CD14-positive monocyte (primary cell): ENCODE measurements at regions not wholly inside any gene's neighbourhood (a gene's known extent, or its start where the extent isn't known, plus 50 kb on each side); places are given as distances from the start of the nearest gene placed in this dataset.

ENCODE experiments used
- DNase-seq, 3 donors: peaks; one replicate each; pipeline ENCODE4 v3.0.0-alpha.2; 2011 to 2022
- H2AFZ ChIP-seq: 2 replicates; pipeline ENCODE4 v1.6.0; 2012; ENCODE audit warnings: mild to moderate bottlenecking, low read depth, low read length, inconsistent platforms; ENCODE audit not compliant: insufficient read depth, poor library complexity, severe bottlenecking
- H3K27ac ChIP-seq, 2 donors: 1 replicate in 1 of 2; 2 replicates in 1 of 2; pipeline ENCODE4 v1.5.1; 2012 to 2013; ENCODE audit warnings: low read length in 2 of 2, control low read depth in 1 of 2, inconsistent platforms in 1 of 2, low read depth in 1 of 2, mild to moderate bottlenecking in 1 of 2
- H3K27me3 ChIP-seq, 2 donors: one replicate each; pipeline versions ENCODE4 v1.6.0 to v1.6.1; 2011 to 2013; ENCODE audit warnings: low read length in 2 of 2; ENCODE audit not compliant: control insufficient read depth in 2 of 2, insufficient read depth in 2 of 2
- H3K36me3 ChIP-seq, 2 donors: replicated peaks in 1 of 2; 1 replicate in 1 of 2; 2 replicates in 1 of 2; pipeline versions ENCODE4 v1.5.1 to v1.6.1; 2012 to 2013; ENCODE audit warnings: low read length in 2 of 2, control low read depth in 1 of 2, inconsistent platforms in 1 of 2, mild to moderate bottlenecking in 1 of 2; ENCODE audit not compliant: insufficient read depth in 2 of 2, control insufficient read depth in 1 of 2
- H3K4me1 ChIP-seq, 2 donors: 1 replicate in 1 of 2; 2 replicates in 1 of 2; pipeline versions ENCODE4 v1.5.1 to v1.6.1; 2012 to 2013; ENCODE audit warnings: low read length in 2 of 2, control low read depth in 1 of 2, inconsistent platforms in 1 of 2, mild to moderate bottlenecking in 1 of 2, moderate library complexity in 1 of 2; ENCODE audit not compliant: insufficient read depth in 2 of 2, control insufficient read depth in 1 of 2
- H3K4me2 ChIP-seq: replicated peaks from 2 replicates; pipeline ENCODE3; 2012; ENCODE audit warnings: low read length, moderate library complexity, mild to moderate bottlenecking; ENCODE audit not compliant: poor library complexity, severe bottlenecking; ENCODE audit errors: extremely low read depth
- H3K4me3 ChIP-seq, 3 experiments: fragments of 200-600 bp in 1 of 3; sonication (generic) in 1 of 3; replicated peaks in 1 of 3; 1 replicate in 2 of 3; 2 replicates in 1 of 3; pipeline ENCODE4 v1.5.1; 2011 to 2013; ENCODE audit warnings: low read length in 3 of 3, mild to moderate bottlenecking in 3 of 3, control low read depth in 2 of 3, low read depth in 2 of 3, inconsistent platforms in 1 of 3, moderate library complexity in 1 of 3
- H3K79me2 ChIP-seq: 2 replicates; pipeline ENCODE4 v1.6.0; 2012; ENCODE audit warnings: mild to moderate bottlenecking, control low read depth, inconsistent platforms, low read length, moderate library complexity; ENCODE audit not compliant: insufficient read depth
- H3K9ac ChIP-seq: 2 replicates; pipeline ENCODE4 v1.6.0; 2017; ENCODE audit warnings: low read length, mild to moderate bottlenecking; ENCODE audit not compliant: insufficient read depth, poor library complexity, severe bottlenecking
- H3K9me3 ChIP-seq, 2 donors: replicated peaks in 1 of 2; 1 replicate in 1 of 2; 2 replicates in 1 of 2; pipeline versions ENCODE4 v1.5.1 to v1.6.1; 2012 to 2013; ENCODE audit warnings: low read length in 2 of 2, control low read depth in 1 of 2; ENCODE audit not compliant: control insufficient read depth in 1 of 2, insufficient read depth in 1 of 2
- H4K20me1 ChIP-seq: 2 replicates; pipeline ENCODE4 v1.6.0; 2012; ENCODE audit warnings: mild to moderate bottlenecking, low read length, control low read depth, moderate library complexity; ENCODE audit not compliant: insufficient read depth
- H3K27ac Mint-ChIP-seq, 7 donors: one replicate each; pipeline ENCODE4 v1.8.0; 2020; ENCODE audit warnings: mild to moderate bottlenecking in 7 of 7, mixed read lengths in 7 of 7, moderate library complexity in 6 of 7, inconsistent platforms in 2 of 7
- H3K27me3 Mint-ChIP-seq, 3 donors: one replicate each; pipeline ENCODE4 v1.8.0; 2021 to 2022; ENCODE audit warnings: low read depth in 3 of 3, mild to moderate bottlenecking in 3 of 3, mixed read lengths in 3 of 3, moderate library complexity in 3 of 3, inconsistent platforms in 1 of 3
- H3K36me3 Mint-ChIP-seq, 2 donors: one replicate each; pipeline ENCODE4 v1.8.0; 2020; ENCODE audit warnings: mixed read lengths in 2 of 2, inconsistent platforms in 1 of 2, mild to moderate bottlenecking in 1 of 2
- H3K4me1 Mint-ChIP-seq: one replicate; pipeline ENCODE4 v1.8.0; 2020; ENCODE audit warnings: mild to moderate bottlenecking, mixed read lengths
- H3K4me3 Mint-ChIP-seq, 2 donors: one replicate each; pipeline ENCODE4 v1.8.0; 2020; ENCODE audit warnings: mild to moderate bottlenecking in 2 of 2, mixed read lengths in 2 of 2, moderate library complexity in 1 of 2
- H3K9me3 Mint-ChIP-seq, 7 donors: one replicate each; pipeline ENCODE4 v1.8.0; 2020 to 2022; ENCODE audit warnings: mixed read lengths in 7 of 7, mild to moderate bottlenecking in 6 of 7, moderate library complexity in 6 of 7, inconsistent platforms in 2 of 7
- CTCF ChIP-seq: fragments of 200-600 bp; IDR thresholded peaks from one replicate; pipeline ENCODE4 v1.8.0; 2022; ENCODE audit warnings: antibody characterized with exemption, mild to moderate bottlenecking
- WGBS: methylation state at CpG from one replicate; pipeline ENCODE4 v1.1.5; 2013; ENCODE audit warnings: missing lambda C conversion rate; ENCODE audit not compliant: insufficient coverage; 5-methylcytosine and 5-hydroxymethylcytosine counted together
- intact Hi-C, 2 donors: fragments of 100-400 bp; cut with micrococcal nuclease; formaldehyde crosslinking; loops; one replicate each; pipeline versions ENCODE4 v1.15.0 to v1.15.1; 2023

- no CpG with 5 or more reads among the region's 6 CpGs for WGBS
- no peaks in the 10 kb centered on the region for H3K27me3 ChIP-seq
- H3K4me1 ChIP-seq = no peaks in the 10 kb centered on the region
- no peak overlapping the region for H3K4me2 ChIP-seq
- Mint-ChIP-seq H3K27me3 (peaks cover 0 to 4% (median 0%) of the 10 kb centered on the region in 3 donors), H3K36me3 (no peaks in the 10 kb centered on the region), H3K27ac (no peak overlapping the region), H3K4me3 (no peak overlapping the region), H3K4me1 (no peaks in the 10 kb centered on the region), H3K9me3 (peaks cover 0 to 12% (median 3%) of the 10 kb centered on the region in 7 donors)
- H3K36me3 ChIP-seq = no peaks in the 10 kb centered on the region
- no peak overlapping the region for H3K4me3 ChIP-seq
- H3K27ac ChIP-seq = no peak overlapping the region
- no peaks in the 10 kb centered on the region for H4K20me1 ChIP-seq
- DNase-seq = no peak
- no peaks in the 10 kb centered on the region for H3K79me2 ChIP-seq
- peaks cover 0 to 3% of the 10 kb centered on the region in 2 donors for H3K9me3 ChIP-seq
- no peak for TF ChIP-seq CTCF
- H3K9ac ChIP-seq = no peak overlapping the region
- H2AFZ ChIP-seq = no peak overlapping the region
- intact Hi-C loops = no loop called here
These were observed 271.4 kb downstream of the ENC1 start for GRCh38 chr5:74369173-74369572.

- Histone ChIP-seq H2AFZ (no peak overlapping the region), H3K79me2 (no peaks in the 10 kb centered on the region), H3K4me1 (no peaks in the 10 kb centered on the region), H3K4me3 (no peak overlapping the region), H3K27ac (no peak overlapping the region), H3K27me3 (no peaks in the 10 kb centered on the region), H3K9ac (no peak overlapping the region), H4K20me1 (no peaks in the 10 kb centered on the region), H3K36me3 (no peaks in the 10 kb centered on the region), H3K9me3 (peaks cover 0 to 3% of the 10 kb centered on the region in 2 donors), H3K4me2 (no peak overlapping the region)
- Mint-ChIP-seq H3K36me3 (no peaks in the 10 kb centered on the region), H3K9me3 (peaks cover 0 to 12% (median 3%) of the 10 kb centered on the region in 7 donors), H3K27ac (peak overlapping the region in 1 of 7 donors; percentile 3), H3K27me3 (peaks cover under 1 to 6% (median 1%) of the 10 kb centered on the region in 3 donors), H3K4me3 (no peak overlapping the region), H3K4me1 (peaks cover under 1% of the 10 kb centered on the region)
- no peak for DNase-seq
- intact Hi-C loops = no loop called here
- WGBS = 93% methylated on average over 4 of the region's 4 CpGs
- no peak for TF ChIP-seq CTCF
These were observed 272.6 kb downstream of the ENC1 start for GRCh38 chr5:74367934-74368333.
